Right ventricle myocardium inferior (tissue), 1 donor: ENCODE measurements at regions not wholly inside any gene's neighbourhood (a gene's known extent, or its start where the extent isn't known, plus 50 kb on each side); places are given as distances from the start of the nearest gene placed in this dataset.

Source experiments
- ATAC-seq: fragments of 200-7000 bp; cut with Tn5 transposase; one replicate; pipeline ENCODE4 v1.9.1; 2020; ENCODE audit warnings: mild to moderate bottlenecking, moderate library complexity
- DNase-seq: peaks from one replicate; pipeline ENCODE4 v3.0.0; 2021; ENCODE audit errors: missing footprints
- intact Hi-C: fragments of 100-400 bp; cut with DNase I; formaldehyde crosslinking; loops from one replicate; pipeline ENCODE4 v1.11.0; 2022
- donor health status: DM: no; HTN: yes; CAD: no; lungs with severe emphysema.

GRCh38 chr14:53871011-53871410 is 85.6 kb downstream of the BMP4 start:
- ATAC-seq, result no peak
- no peak for DNase-seq
- intact Hi-C loops, result loop anchor here (10.0 kb wide), 2 partner anchors 76 to 156 kb away; no protein-coding TSS in a partner anchor

GRCh38 chr14:53865711-53866110 is 90.9 kb downstream of the BMP4 start:
- no peak for DNase-seq
- no peak for ATAC-seq
- intact Hi-C loops, result no loop called here

- DNase-seq (no peak), ATAC-seq (no peak)
- intact Hi-C loops, result no loop called here
Measured at GRCh38 chr14:53861781-53862180, 94.8 kb downstream of the BMP4 start.

GRCh38 chr14:53858345-53858684 is 98.3 kb downstream of the BMP4 start:
- DNase-seq (no peak), ATAC-seq (no peak)
- intact Hi-C loops, result no loop called here

- intact Hi-C loops, result no loop called here
- no peak for DNase-seq
- no peak for ATAC-seq
Measured at GRCh38 chr14:53857625-53858344, 98.8 kb downstream of the BMP4 start.

- no peak for DNase-seq
- intact Hi-C loops, result no loop called here
- ATAC-seq, result no peak
Measured at GRCh38 chr14:53855574-53855973, 101.1 kb downstream of the BMP4 start.

- no peak for DNase-seq
- intact Hi-C loops, result no loop called here
- no peak for ATAC-seq
Measured at GRCh38 chr14:53855127-53855526, 101.5 kb downstream of the BMP4 start.

- ATAC-seq (no peak), DNase-seq (no peak)
- intact Hi-C loops, result no loop called here
Measured at GRCh38 chr14:53851394-53852090, 105.1 kb downstream of the BMP4 start.

GRCh38 chr14:53850714-53851296 is 105.8 kb downstream of the BMP4 start:
- intact Hi-C loops, result no loop called here
- no peak for ATAC-seq

GRCh38 chr14:53849549-53849948 is 107.1 kb downstream of the BMP4 start:
- intact Hi-C loops, result no loop called here
- ATAC-seq, result no peak
- DNase-seq, result no peak

More at GRCh38 chr14:53850714-53851296, 105.8 kb downstream of the BMP4 start:
- no peak for DNase-seq

GRCh38 chr14:53848854-53849253 is 107.8 kb downstream of the BMP4 start:
- ATAC-seq, result no peak
- no peak for DNase-seq
- intact Hi-C loops, result no loop called here

GRCh38 chr14:53847881-53848280 is 108.7 kb downstream of the BMP4 start:
- ATAC-seq (no peak), DNase-seq (no peak)
- intact Hi-C loops, result no loop called here

- DNase-seq (no peak), ATAC-seq (no peak)
- intact Hi-C loops, result no loop called here
Measured at GRCh38 chr14:53847057-53847456, 109.6 kb downstream of the BMP4 start.

- ATAC-seq, result no peak
Measured at GRCh38 chr14:53845813-53846693, 110.6 kb downstream of the BMP4 start.

GRCh38 chr14:53842938-53843337 is 113.7 kb downstream of the BMP4 start:
- DNase-seq (no peak), ATAC-seq (no peak)
- intact Hi-C loops, result no loop called here

More at GRCh38 chr14:53845813-53846693, 110.6 kb downstream of the BMP4 start:
- intact Hi-C loops, result no loop called here
- DNase-seq, result no peak

- DNase-seq (no peak), ATAC-seq (no peak)
- intact Hi-C loops, result no loop called here
Measured at GRCh38 chr14:53841109-53842099, 115.2 kb downstream of the BMP4 start.

GRCh38 chr14:53840444-53840843 is 116.2 kb downstream of the BMP4 start:
- no peak for DNase-seq
- no peak for ATAC-seq
- intact Hi-C loops, result no loop called here

GRCh38 chr14:53838374-53838773 is 118.3 kb downstream of the BMP4 start:
- ATAC-seq, result no peak

More at GRCh38 chr14:53838374-53838773, 118.3 kb downstream of the BMP4 start:
- DNase-seq, result no peak
- intact Hi-C loops, result no loop called here
